IMR-90 (cell line): ENCODE measurements at regions not wholly inside any gene's neighbourhood (a gene's known extent, or its start where the extent isn't known, plus 50 kb on each side); places are given as distances from the start of the nearest gene placed in this dataset.
"Not testable (repeated sequence)": the region's sequence is repeated elsewhere in the genome, so short reads cannot be mapped to it uniquely, and the experiment has no call there.

Experiments
- ATAC-seq: fragments of 200-7000 bp; cut with Tn5 transposase; 2 replicates; pipeline ENCODE4 v1.9.1; 2020; ENCODE audit warnings: low read depth, mild to moderate bottlenecking, moderate library complexity
- BruUV-seq: library from RNA; stranded (reverse); fragments of 400-500 nt; replicated peaks from 2 replicates; lab custom pipeline; 2021; lab: Mats Ljungman, UMichigan
- CTCF ChIA-PET: fragments of 300-600 bp; formaldehyde crosslinking; extraction: SDS; loops from one replicate; lab custom pipeline; 2021; ENCODE audit warnings: antibody characterized with exemption; lab: Yijun Ruan, JAX
- POLR2A ChIA-PET: fragments of 300-600 bp; sonication (Branson Sonifier 250); formaldehyde crosslinking; loops from one replicate; lab custom pipeline; 2022; ENCODE audit warnings: antibody characterized with exemption; ENCODE audit not compliant: unreplicated experiment; lab: Charles Lee
- DNase-seq: peaks from one replicate; pipeline ENCODE4 v3.0.0; 2013
- H2AFZ ChIP-seq: replicated peaks from 2 replicates; pipeline ENCODE3; 2013; ENCODE audit warnings: low read length, mild to moderate bottlenecking; ENCODE audit not compliant: poor library complexity
- H2AK5ac ChIP-seq: 2 replicates; pipeline ENCODE4 v1.6.1; 2013; ENCODE audit warnings: low read depth, low read length, inconsistent platforms
- H2AK9ac ChIP-seq: replicated peaks from 2 replicates; pipeline ENCODE3; 2013; ENCODE audit warnings: mild to moderate bottlenecking, low read depth, low read length, moderate library complexity; ENCODE audit not compliant: poor library complexity
- H2BK120ac ChIP-seq: 2 replicates; pipeline ENCODE4 v1.6.1; 2013; ENCODE audit warnings: low read depth, low read length, inconsistent platforms
- H2BK15ac ChIP-seq: 3 replicates; pipeline ENCODE4 v1.6.1; 2013; ENCODE audit warnings: low read depth, low read length, inconsistent platforms
- H2BK20ac ChIP-seq: 2 replicates; pipeline ENCODE4 v1.6.1; 2013; ENCODE audit warnings: low read depth, mild to moderate bottlenecking, inconsistent platforms, low read length, moderate library complexity
- H2BK5ac ChIP-seq: 2 replicates; pipeline ENCODE4 v1.6.1; 2013; ENCODE audit warnings: mild to moderate bottlenecking, low read depth, low read length, inconsistent platforms; ENCODE audit not compliant: poor library complexity, severe bottlenecking
- H3K14ac ChIP-seq: replicated peaks from 2 replicates; pipeline ENCODE4 v1.6.1; 2013; ENCODE audit warnings: low read depth, low read length, inconsistent platforms
- H3K18ac ChIP-seq: 2 replicates; pipeline ENCODE4 v1.6.1; 2013; ENCODE audit warnings: low read depth, low read length, control low read depth
- H3K23ac ChIP-seq: 2 replicates; pipeline ENCODE4 v1.6.1; 2013; ENCODE audit warnings: low read depth, low read length, inconsistent platforms
- H3K27ac ChIP-seq: 2 replicates; pipeline ENCODE4 v1.5.1; 2013; ENCODE audit warnings: mild to moderate bottlenecking, control low read depth, low read length; ENCODE audit not compliant: insufficient read depth
- H3K27me3 ChIP-seq: 2 replicates; pipeline ENCODE4 v1.6.1; 2013; ENCODE audit warnings: low read length; ENCODE audit not compliant: control insufficient read depth, insufficient read depth
- H3K36me3 ChIP-seq: 2 replicates; pipeline ENCODE4 v1.6.1; 2013; ENCODE audit warnings: low read length, mixed read lengths; ENCODE audit not compliant: control insufficient read depth, insufficient read depth
- H3K4ac ChIP-seq: 2 replicates; pipeline ENCODE4 v1.6.1; 2013; ENCODE audit warnings: low read depth, low read length, inconsistent platforms
- H3K4me1 ChIP-seq: 2 replicates; pipeline ENCODE4 v1.6.1; 2013; ENCODE audit warnings: low read length, mixed read lengths; ENCODE audit not compliant: control insufficient read depth, insufficient read depth
- H3K4me2 ChIP-seq: 2 replicates; pipeline ENCODE4 v1.6.1; 2013; ENCODE audit warnings: low read depth, mild to moderate bottlenecking, control low read depth, low read length, moderate library complexity
- H3K4me3 ChIP-seq: 2 replicates; pipeline ENCODE4 v1.5.1; 2013; ENCODE audit warnings: low read depth, mild to moderate bottlenecking, control low read depth, low read length, moderate library complexity; ENCODE audit not compliant: insufficient read depth
- H3K56ac ChIP-seq: 2 replicates; pipeline ENCODE4 v1.6.1; 2013; ENCODE audit warnings: low read length, inconsistent platforms; ENCODE audit not compliant: insufficient read depth; ENCODE audit errors: extremely low read depth
- H3K79me1 ChIP-seq, 2 experiments: 2 replicates each; pipeline ENCODE4 v1.6.1; 2013; ENCODE audit warnings: low read length in 2 of 2, inconsistent platforms in 1 of 2, low read depth in 1 of 2
- H3K9ac ChIP-seq: 2 replicates; pipeline ENCODE4 v1.6.1; 2013; ENCODE audit warnings: low read depth, low read length, control low read depth
- H3K9me1 ChIP-seq: 2 replicates; pipeline ENCODE4 v1.6.1; 2013; ENCODE audit warnings: low read length, inconsistent platforms; ENCODE audit not compliant: insufficient read depth
- H3K9me3 ChIP-seq: 2 replicates; pipeline ENCODE4 v1.6.1; 2013; ENCODE audit warnings: low read length; ENCODE audit not compliant: control insufficient read depth, insufficient read depth
- H4K20me1 ChIP-seq: 2 replicates; pipeline ENCODE4 v1.6.1; 2013; ENCODE audit warnings: low read length, inconsistent platforms; ENCODE audit not compliant: insufficient read depth
- H4K5ac ChIP-seq: 2 replicates; pipeline ENCODE4 v1.6.1; 2013; ENCODE audit warnings: mild to moderate bottlenecking, low read depth, low read length, control low read depth
- H4K8ac ChIP-seq, 2 experiments: 2 replicates each; pipeline ENCODE4 v1.6.1; 2013; ENCODE audit warnings: low read depth in 2 of 2, low read length in 2 of 2, control low read depth in 1 of 2, inconsistent platforms in 1 of 2
- H4K91ac ChIP-seq: 2 replicates; pipeline ENCODE4 v1.6.1; 2013; ENCODE audit warnings: low read depth, low read length, inconsistent platforms; ENCODE audit not compliant: insufficient read depth
- WGBS, 2 experiments: methylation state at CpG; one replicate each; pipeline versions ENCODE4 v1.1.5 to v1.1.7; 2013; ENCODE audit warnings: missing lambda C conversion rate in 2 of 2; ENCODE audit not compliant: insufficient read length in 1 of 2; ENCODE audit errors: extremely low coverage in 2 of 2; 5-methylcytosine and 5-hydroxymethylcytosine counted together
- dilution Hi-C: fragments of 300-500 bp; cut with HindIII; formaldehyde crosslinking; loops from one replicate; pipeline ENCODE4 v1.14.3; 2018; ENCODE audit warnings: low sequenced_read_pairs; ENCODE audit not compliant: unreplicated experiment
- in situ Hi-C: fragments of 300-500 bp; cut with MboI; formaldehyde crosslinking; loops from 3 replicates; pipeline ENCODE4 v1.14.3; 2019; ENCODE audit warnings: low sequenced_read_pairs, inconsistent platforms, mixed read lengths
- intact Hi-C: fragments of 100-400 bp; cut with micrococcal nuclease; formaldehyde crosslinking; loops from 2 replicates; pipeline ENCODE4 v1.10.0; 2022

DNA sequence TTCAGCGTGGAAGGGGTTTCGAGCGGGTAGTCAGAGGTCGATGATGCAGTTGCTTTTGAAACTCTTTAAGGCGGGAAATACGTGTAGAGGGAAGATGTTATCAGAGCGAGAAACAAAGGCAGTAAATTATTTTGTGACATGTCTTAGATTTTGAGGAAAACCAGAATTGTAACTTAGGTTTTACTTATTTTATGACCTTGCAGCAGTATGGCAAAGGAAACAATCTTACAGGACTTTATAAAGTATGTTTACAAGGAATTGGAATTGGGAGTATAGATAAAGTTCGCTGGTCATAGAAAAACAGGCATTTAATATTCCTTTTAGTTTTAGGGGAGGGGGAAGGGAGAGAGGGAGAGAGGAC lies 103.3 kb downstream of the FAM72B start:
- H3K9me1 ChIP-seq, POLR2A ChIA-PET, H3K9ac ChIP-seq, H2AK9ac ChIP-seq, H4K20me1 ChIP-seq, H2BK5ac ChIP-seq, CTCF ChIA-PET, H2BK120ac ChIP-seq, H2BK20ac ChIP-seq, H3K14ac ChIP-seq, intact Hi-C loops, H3K23ac ChIP-seq, H4K91ac ChIP-seq, H4K8ac ChIP-seq, H3K36me3 ChIP-seq, H4K5ac ChIP-seq, BruUV-seq, in situ Hi-C loops, H3K27ac ChIP-seq, H2AK5ac ChIP-seq, H3K9me3 ChIP-seq, H3K56ac ChIP-seq, dilution Hi-C loops, H3K18ac ChIP-seq, H3K4me3 ChIP-seq, H3K4ac ChIP-seq, H2BK15ac ChIP-seq, H3K4me1 ChIP-seq, H3K4me2 ChIP-seq, DNase-seq, H3K79me1 ChIP-seq, H2AFZ ChIP-seq, ATAC-seq, H3K27me3 ChIP-seq: not testable (repeated sequence)
- WGBS, 2 experiments, result no CpG with 5 or more reads among the region's 8 CpGs

GRCh38 chr1:121081625-121082199 lies 102.4 kb downstream of the FAM72B start:
- CTCF ChIA-PET, H3K14ac ChIP-seq, H3K4me3 ChIP-seq, H3K9ac ChIP-seq, dilution Hi-C loops, ATAC-seq, H3K79me1 ChIP-seq, H4K5ac ChIP-seq, H3K4ac ChIP-seq, H2BK20ac ChIP-seq, H3K23ac ChIP-seq, H4K20me1 ChIP-seq, H4K91ac ChIP-seq, DNase-seq, H3K27me3 ChIP-seq, H3K36me3 ChIP-seq, in situ Hi-C loops, H2BK120ac ChIP-seq, POLR2A ChIA-PET, H2AFZ ChIP-seq, BruUV-seq, H3K9me3 ChIP-seq, H2AK5ac ChIP-seq, H3K18ac ChIP-seq, H3K27ac ChIP-seq, H2AK9ac ChIP-seq, H2BK5ac ChIP-seq, H3K9me1 ChIP-seq, intact Hi-C loops, H3K4me1 ChIP-seq, H4K8ac ChIP-seq, H2BK15ac ChIP-seq, H3K4me2 ChIP-seq, H3K56ac ChIP-seq: not testable (repeated sequence)
- WGBS, 2 experiments, result no CpG with 5 or more reads among the region's 2 CpGs
